Activated naive CD4-positive, alpha-beta T cell treated with anti-CD3 and anti-CD28 coated beads, Interleukin-2, amount 50 U/mL, for 72 hours (primary cell): ENCODE measurements at regions not wholly inside any gene's neighbourhood (a gene's known extent, or its start where the extent isn't known, plus 50 kb on each side); places are given as distances from the start of the nearest gene placed in this dataset.
"Not testable (repeated sequence)": the region's sequence is repeated elsewhere in the genome, so short reads cannot be mapped to it uniquely, and the experiment has no call there.

Source experiments
- ATAC-seq, 2 donors: fragments of 150-1000 bp; cut with Tn5 transposase; 2 replicates each; pipeline ENCODE4 v1.10.0; 2021; ENCODE audit warnings: mild to moderate bottlenecking in 2 of 2, moderate library complexity in 2 of 2
- DNase-seq, 2 donors: peaks; one replicate each; pipeline ENCODE4 v3.0.0; 2021 to 2022; ENCODE audit warnings: low spot score in 2 of 2
- H3K27ac Mint-ChIP-seq, 2 donors: one replicate each; pipeline ENCODE4 v1.8.0; 2022; ENCODE audit warnings: mild to moderate bottlenecking in 2 of 2, mixed read lengths in 2 of 2
- H3K36me3 Mint-ChIP-seq, 2 donors: one replicate each; pipeline ENCODE4 v1.8.0; 2022; ENCODE audit warnings: mixed read lengths in 2 of 2
- H3K9me3 Mint-ChIP-seq, 2 donors: one replicate each; pipeline ENCODE4 v1.8.0; 2022; ENCODE audit warnings: mixed read lengths in 2 of 2

DNA sequence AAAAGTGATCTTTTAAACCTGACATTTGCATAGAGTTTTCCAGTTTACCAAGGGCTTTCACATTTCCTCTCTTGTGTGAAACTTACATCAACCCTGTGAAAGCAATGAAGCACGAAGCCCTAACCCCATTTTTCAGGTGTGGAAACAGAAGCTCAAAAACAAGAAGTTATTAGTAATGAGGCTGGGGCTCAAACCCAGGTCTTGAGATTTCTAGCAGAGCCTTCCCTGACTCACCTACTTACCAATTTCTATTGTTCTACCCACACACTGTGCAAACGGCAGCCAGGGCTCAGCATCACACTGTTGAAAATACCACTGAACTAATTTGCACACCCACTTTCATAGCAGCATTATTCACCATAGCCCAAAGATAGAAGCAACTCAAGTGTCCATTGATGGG is 117.8 kb upstream of the IGF1R start:
- ATAC-seq (peak; percentile 81 to 97), DNase-seq (no peak)
- no peaks in the 10 kb centered on the region for H3K36me3 Mint-ChIP-seq
- H3K27ac Mint-ChIP-seq = no peak overlapping the region
- H3K9me3 Mint-ChIP-seq = no peaks in the 10 kb centered on the region

DNA sequence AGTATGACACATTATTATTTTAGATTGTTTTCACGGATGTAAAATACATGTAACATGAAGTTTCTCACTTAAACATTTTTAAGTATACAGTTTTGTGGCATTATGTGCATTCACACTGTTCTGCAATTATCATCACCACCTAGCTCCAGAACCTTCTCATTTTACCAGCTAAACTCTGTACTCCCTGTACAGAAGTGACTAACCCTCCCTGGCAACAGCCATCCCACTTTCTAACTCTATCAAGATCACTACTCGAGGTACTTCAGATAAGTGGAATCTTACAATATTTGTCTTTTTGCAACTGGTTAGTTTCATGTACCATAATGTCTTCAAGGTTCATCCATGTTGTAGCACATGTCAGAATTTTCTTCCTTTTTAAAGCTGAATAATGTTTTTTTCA is 116.3 kb upstream of the IGF1R start:
- H3K9me3 Mint-ChIP-seq = no peaks in the 10 kb centered on the region
- no peaks in the 10 kb centered on the region for H3K36me3 Mint-ChIP-seq
- DNase-seq (no peak), ATAC-seq (no peak)
- H3K27ac Mint-ChIP-seq = no peak overlapping the region

- DNase-seq = no peak
- no peak for ATAC-seq
- Mint-ChIP-seq H3K36me3 (no peaks in the 10 kb centered on the region), H3K9me3 (no peaks in the 10 kb centered on the region), H3K27ac (no peak overlapping the region)
Observed at GRCh38 chr15:98536976-98537375, 111.4 kb upstream of the IGF1R start.

DNA sequence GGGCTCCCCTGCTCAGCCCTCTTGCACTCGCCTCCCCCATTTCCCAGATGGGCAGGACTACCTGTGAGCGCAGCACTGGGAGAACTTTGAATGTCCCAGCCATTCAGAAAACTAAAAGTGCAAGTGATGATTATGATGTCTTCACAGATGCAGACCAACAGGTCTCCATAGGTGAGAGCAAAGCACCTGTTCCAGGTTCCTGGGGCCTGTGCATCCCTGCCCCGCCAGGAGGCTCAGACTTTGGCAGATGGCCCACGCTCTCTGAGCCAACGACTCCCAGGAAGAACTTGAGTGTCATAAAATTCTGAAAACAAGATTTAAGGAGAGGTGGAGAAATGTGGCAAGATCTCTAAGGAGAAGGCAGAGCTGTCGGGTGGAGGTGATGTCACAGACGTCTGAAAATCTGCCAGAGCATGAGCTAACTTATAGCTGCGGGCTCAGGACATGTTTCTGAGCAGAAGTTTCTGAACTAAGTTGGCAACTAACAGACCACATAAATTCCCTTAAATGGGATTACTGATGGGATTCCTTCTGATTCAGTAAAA is 110.8 kb upstream of the IGF1R start:
- DNase-seq (no peak), ATAC-seq (no peak)
- Mint-ChIP-seq H3K36me3 (no peaks in the 10 kb centered on the region), H3K9me3 (no peaks in the 10 kb centered on the region), H3K27ac (no peak overlapping the region)

GRCh38 chr15:98541519-98541918 is 106.8 kb upstream of the IGF1R start:
- Mint-ChIP-seq H3K36me3 (no peaks in the 10 kb centered on the region), H3K9me3 (no peaks in the 10 kb centered on the region), H3K27ac (no peak overlapping the region)
- no peak for DNase-seq
- ATAC-seq = no peak

- ATAC-seq (no peak), DNase-seq (no peak)
- no peaks in the 10 kb centered on the region for H3K9me3 Mint-ChIP-seq
- no peak overlapping the region for H3K27ac Mint-ChIP-seq
- H3K36me3 Mint-ChIP-seq = peaks cover 9 to 15% of the 10 kb centered on the region in 2 donors
Observed at GRCh38 chr15:98543237-98543636, 105.1 kb upstream of the IGF1R start.

DNA sequence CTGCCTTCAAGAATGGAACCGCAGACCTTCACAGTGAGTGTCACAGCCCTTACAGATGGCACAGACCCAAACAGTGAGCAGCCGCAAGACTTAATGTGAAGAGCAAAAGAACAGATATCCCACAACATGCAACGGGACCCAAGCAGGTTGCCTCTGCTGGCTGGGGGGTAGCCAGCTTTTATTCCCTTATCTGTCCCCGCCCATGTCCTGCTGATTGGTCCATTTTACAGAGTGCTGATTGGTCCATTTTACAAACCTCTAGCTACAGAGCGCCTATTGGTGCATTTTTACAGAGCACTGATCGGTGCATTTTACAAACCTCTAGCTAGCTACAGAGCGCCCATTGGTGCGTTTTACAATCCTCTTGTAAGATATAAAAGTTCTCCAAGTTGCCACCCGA is 102.0 kb upstream of the IGF1R start:
- H3K36me3 Mint-ChIP-seq = peaks cover 16 to 25% of the 10 kb centered on the region in 2 donors

GRCh38 chr15:98547275-98547674 is 101.1 kb upstream of the IGF1R start:
- H3K9me3 Mint-ChIP-seq = peaks cover 2 to 7% of the 10 kb centered on the region in 2 donors
- ATAC-seq (no peak), DNase-seq (no peak)
- peak overlapping the region in 1 of 2 donors; percentile 86 for H3K27ac Mint-ChIP-seq
- H3K36me3 Mint-ChIP-seq = peaks cover 16 to 25% of the 10 kb centered on the region in 2 donors

More for the DNA sequence above, 102.0 kb upstream of the IGF1R start:
- ATAC-seq (no peak), DNase-seq (no peak)
- Mint-ChIP-seq H3K9me3 (peaks cover 2 to 7% of the 10 kb centered on the region in 2 donors), H3K27ac (no peak overlapping the region)

DNA sequence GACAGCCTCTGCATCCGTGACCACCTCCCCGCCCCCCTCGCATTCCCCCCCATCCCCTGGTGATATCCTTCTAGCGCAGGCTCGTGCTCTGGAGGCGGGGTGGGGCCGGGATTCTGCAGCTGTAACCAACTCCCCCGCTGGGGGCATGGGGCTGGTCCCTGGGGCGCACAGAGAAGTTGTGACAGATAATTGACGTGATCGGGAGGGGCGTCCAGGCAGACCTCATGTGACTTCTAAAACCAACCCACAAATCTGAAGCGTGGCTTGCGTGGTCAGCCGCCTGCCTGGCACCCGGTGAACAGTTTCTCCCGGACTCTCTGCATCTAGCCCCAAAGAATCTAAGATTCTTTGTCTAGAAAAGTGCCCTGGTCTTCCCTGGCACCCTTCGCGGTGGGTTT is 100.6 kb upstream of the IGF1R start:
- peak overlapping the region; percentile 83 to 86 for H3K27ac Mint-ChIP-seq
- ATAC-seq = peak; percentile 33 to 67
- peak in 1 of 2 donors; percentile 55 for DNase-seq
- peaks cover 16 to 25% of the 10 kb centered on the region in 2 donors for H3K36me3 Mint-ChIP-seq
- peaks cover 2 to 7% of the 10 kb centered on the region in 2 donors for H3K9me3 Mint-ChIP-seq

GRCh38 chr15:98548139-98548971 is 100.0 kb upstream of the IGF1R start:
- peak overlapping the region; percentile 83 to 86 for H3K27ac Mint-ChIP-seq
- H3K9me3 Mint-ChIP-seq = peaks cover 2 to 7% of the 10 kb centered on the region in 2 donors
- DNase-seq (peak; percentile 56 to 73), ATAC-seq (peak; percentile 95)
- H3K36me3 Mint-ChIP-seq = peaks cover 16 to 25% of the 10 kb centered on the region in 2 donors

- peaks cover 16 to 25% of the 10 kb centered on the region in 2 donors for H3K36me3 Mint-ChIP-seq
- ATAC-seq (no peak), DNase-seq (no peak)
- peaks cover 2 to 7% of the 10 kb centered on the region in 2 donors for H3K9me3 Mint-ChIP-seq
- H3K27ac Mint-ChIP-seq = peak overlapping the region in 1 of 2 donors; percentile 86
Observed at GRCh38 chr15:98549003-98549402, 99.3 kb upstream of the IGF1R start.

GRCh38 chr15:98549741-98550140 is 98.6 kb upstream of the IGF1R start:
- Mint-ChIP-seq H3K36me3 (peaks cover 16 to 25% of the 10 kb centered on the region in 2 donors), H3K9me3 (peaks cover 2 to 7% of the 10 kb centered on the region in 2 donors), H3K27ac (no peak overlapping the region)
- no peak for ATAC-seq
- no peak for DNase-seq

DNA sequence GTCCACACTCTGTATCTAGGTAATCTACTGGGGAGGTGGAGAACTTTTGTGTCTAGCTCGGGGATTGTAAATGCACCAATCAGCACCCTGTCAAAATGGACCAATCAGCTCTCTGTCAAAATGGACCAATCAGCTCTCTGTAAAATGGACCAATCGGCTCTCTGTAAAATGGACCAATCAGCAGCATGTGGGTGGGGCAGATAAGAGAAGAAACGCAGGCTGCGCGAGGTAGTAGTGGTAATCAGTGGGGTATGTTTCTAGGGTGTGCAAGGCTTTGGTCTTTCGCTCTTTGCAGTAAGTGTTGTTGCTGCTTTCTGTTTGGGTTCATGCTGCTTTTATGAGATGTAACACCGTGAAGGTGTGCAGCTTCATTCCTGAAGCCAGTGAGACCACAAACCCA is 98.0 kb upstream of the IGF1R start:
- H3K9me3 Mint-ChIP-seq, H3K27ac Mint-ChIP-seq, ATAC-seq, DNase-seq: not testable (repeated sequence)
- H3K36me3 Mint-ChIP-seq = peaks cover 16 to 25% of the 10 kb centered on the region in 2 donors

GRCh38 chr15:98551936-98552562 is 96.3 kb upstream of the IGF1R start:
- DNase-seq = no peak
- peaks cover 11 to 22% of the 10 kb centered on the region in 2 donors for H3K36me3 Mint-ChIP-seq
- ATAC-seq = no peak

GRCh38 chr15:98554272-98555172 is 93.8 kb upstream of the IGF1R start:
- Mint-ChIP-seq H3K27ac (no peak overlapping the region), H3K36me3 (peaks cover 0 to 8% of the 10 kb centered on the region in 2 donors), H3K9me3 (peaks cover 2 to 7% of the 10 kb centered on the region in 2 donors)
- no peak for DNase-seq
- ATAC-seq = no peak

More at GRCh38 chr15:98551936-98552562, 96.3 kb upstream of the IGF1R start:
- Mint-ChIP-seq H3K9me3 (peaks cover 2 to 7% of the 10 kb centered on the region in 2 donors), H3K27ac (no peak overlapping the region)

- no peak for ATAC-seq
- no peak overlapping the region for H3K27ac Mint-ChIP-seq
- no peak for DNase-seq
- peaks cover 0 to 7% of the 10 kb centered on the region in 2 donors for H3K36me3 Mint-ChIP-seq
- H3K9me3 Mint-ChIP-seq = peaks cover 2 to 6% of the 10 kb centered on the region in 2 donors
Observed at GRCh38 chr15:98555173-98555515, 93.2 kb upstream of the IGF1R start.
